Left lung (tissue), 4 donors: ENCODE measurements at regions not wholly inside any gene's neighbourhood (a gene's known extent, or its start where the extent isn't known, plus 50 kb on each side); places are given as distances from the start of the nearest gene placed in this dataset.

Experiments used
- ATAC-seq: fragments of 200-7000 bp; cut with Tn5 transposase; one replicate; pipeline ENCODE4 v1.9.1; 2020; ENCODE audit warnings: moderate library complexity
- DNase-seq, 4 donors: peaks; one replicate each; pipeline ENCODE4 v3.0.0-alpha.2; 2013 to 2020
- H3K27ac ChIP-seq, 2 donors: fragments of 200-600 bp; sonication (generic) in 1 of 2; one replicate each; pipeline versions ENCODE4 v1.5.0 to v1.8.0; 2020 to 2021
- H3K27me3 ChIP-seq, 2 donors: fragments of 200-600 bp; sonication (generic) in 1 of 2; one replicate each; pipeline versions ENCODE4 v1.5.0 to v1.8.0; 2020 to 2021
- H3K36me3 ChIP-seq, 2 donors: fragments of 200-600 bp; sonication (generic) in 1 of 2; one replicate each; pipeline versions ENCODE4 v1.5.0 to v1.8.0; 2020 to 2021
- H3K4me1 ChIP-seq, 2 donors: fragments of 200-600 bp; one replicate each; pipeline ENCODE4 v1.8.0; 2021
- H3K4me3 ChIP-seq, 2 donors: fragments of 200-600 bp; sonication (generic) in 1 of 2; one replicate each; pipeline versions ENCODE4 v1.5.0 to v1.8.0; 2020 to 2021; ENCODE audit warnings: mild to moderate bottlenecking in 1 of 2
- H3K9me3 ChIP-seq, 2 donors: fragments of 200-600 bp; sonication (generic) in 1 of 2; one replicate each; pipeline versions ENCODE4 v1.5.0 to v1.8.0; 2020 to 2021
- intact Hi-C, 2 donors: fragments of 100-400 bp; cut with DNase I; formaldehyde crosslinking; loops; one replicate each; pipeline versions ENCODE4 v1.11.2 to v1.14.2; 2022
- TF ChIP-seq, protein P1 (sequence below), 2 donors: fragments of 200-600 bp; sonication (generic) in 1 of 2; IDR thresholded peaks; one replicate each; pipeline versions ENCODE4 v1.5.0 to v1.8.0; 2021; ENCODE audit warnings: antibody characterized with exemption in 2 of 2
- donor health status: DM: no; HTN: yes; CAD: no.
- donor health status: DM: no; HTN: no; CAD: no.

DNA sequence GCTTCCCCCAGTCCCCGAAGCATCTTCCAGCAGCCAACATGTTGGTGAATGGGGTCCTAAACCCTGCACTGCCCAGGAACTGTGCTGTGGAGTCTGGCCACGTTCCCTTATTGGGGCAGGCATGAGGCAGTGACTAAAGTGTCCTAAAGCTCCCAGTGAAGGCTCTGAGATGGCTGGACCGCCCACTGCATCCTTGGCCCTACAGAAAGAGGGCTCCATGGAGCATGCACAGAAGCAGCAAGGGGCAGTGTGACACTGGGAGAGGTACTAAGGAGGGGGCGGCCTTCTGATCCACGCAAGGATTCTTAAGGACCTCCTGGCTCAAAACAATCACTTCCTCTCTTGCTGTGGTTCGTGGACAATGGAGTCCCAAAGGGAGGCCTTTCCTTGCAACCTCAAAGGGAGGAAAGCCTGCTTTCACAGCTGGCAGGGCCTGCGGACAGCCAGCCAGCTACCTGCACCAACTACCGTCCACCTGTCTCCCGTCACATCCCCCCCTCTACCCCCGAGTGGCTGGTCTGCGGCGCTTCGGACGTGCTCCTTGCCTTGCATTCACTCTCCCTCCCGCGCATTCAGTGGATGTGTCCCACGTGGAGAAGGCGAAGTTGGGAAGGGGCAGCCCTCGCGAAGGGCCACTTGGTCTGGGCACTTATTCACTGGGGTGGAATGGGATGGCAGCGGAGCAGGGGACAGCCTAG is 63.9 kb upstream of the STARD13 start:
- intact Hi-C loops, result no loop called here
- peaks cover 0 to 43% of the 10 kb centered on the region in 2 donors for H3K4me1 ChIP-seq
- H3K36me3 ChIP-seq, result no peaks in the 10 kb centered on the region
- H3K27ac ChIP-seq, result peak overlapping the region; percentile 82 to 84
- H3K4me3 ChIP-seq, result peak overlapping the region; percentile 70
- peak; percentile 33 for ATAC-seq
- DNase-seq, result peak in 1 of 4 donors; percentile 52
- H3K27me3 ChIP-seq, result peaks cover 0 to 17% of the 10 kb centered on the region in 2 donors
- TF ChIP-seq, protein P1, sequence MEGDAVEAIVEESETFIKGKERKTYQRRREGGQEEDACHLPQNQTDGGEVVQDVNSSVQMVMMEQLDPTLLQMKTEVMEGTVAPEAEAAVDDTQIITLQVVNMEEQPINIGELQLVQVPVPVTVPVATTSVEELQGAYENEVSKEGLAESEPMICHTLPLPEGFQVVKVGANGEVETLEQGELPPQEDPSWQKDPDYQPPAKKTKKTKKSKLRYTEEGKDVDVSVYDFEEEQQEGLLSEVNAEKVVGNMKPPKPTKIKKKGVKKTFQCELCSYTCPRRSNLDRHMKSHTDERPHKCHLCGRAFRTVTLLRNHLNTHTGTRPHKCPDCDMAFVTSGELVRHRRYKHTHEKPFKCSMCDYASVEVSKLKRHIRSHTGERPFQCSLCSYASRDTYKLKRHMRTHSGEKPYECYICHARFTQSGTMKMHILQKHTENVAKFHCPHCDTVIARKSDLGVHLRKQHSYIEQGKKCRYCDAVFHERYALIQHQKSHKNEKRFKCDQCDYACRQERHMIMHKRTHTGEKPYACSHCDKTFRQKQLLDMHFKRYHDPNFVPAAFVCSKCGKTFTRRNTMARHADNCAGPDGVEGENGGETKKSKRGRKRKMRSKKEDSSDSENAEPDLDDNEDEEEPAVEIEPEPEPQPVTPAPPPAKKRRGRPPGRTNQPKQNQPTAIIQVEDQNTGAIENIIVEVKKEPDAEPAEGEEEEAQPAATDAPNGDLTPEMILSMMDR (IDR thresholded peaks at IDR 0.05), result no peak
- no peaks in the 10 kb centered on the region for H3K9me3 ChIP-seq

DNA sequence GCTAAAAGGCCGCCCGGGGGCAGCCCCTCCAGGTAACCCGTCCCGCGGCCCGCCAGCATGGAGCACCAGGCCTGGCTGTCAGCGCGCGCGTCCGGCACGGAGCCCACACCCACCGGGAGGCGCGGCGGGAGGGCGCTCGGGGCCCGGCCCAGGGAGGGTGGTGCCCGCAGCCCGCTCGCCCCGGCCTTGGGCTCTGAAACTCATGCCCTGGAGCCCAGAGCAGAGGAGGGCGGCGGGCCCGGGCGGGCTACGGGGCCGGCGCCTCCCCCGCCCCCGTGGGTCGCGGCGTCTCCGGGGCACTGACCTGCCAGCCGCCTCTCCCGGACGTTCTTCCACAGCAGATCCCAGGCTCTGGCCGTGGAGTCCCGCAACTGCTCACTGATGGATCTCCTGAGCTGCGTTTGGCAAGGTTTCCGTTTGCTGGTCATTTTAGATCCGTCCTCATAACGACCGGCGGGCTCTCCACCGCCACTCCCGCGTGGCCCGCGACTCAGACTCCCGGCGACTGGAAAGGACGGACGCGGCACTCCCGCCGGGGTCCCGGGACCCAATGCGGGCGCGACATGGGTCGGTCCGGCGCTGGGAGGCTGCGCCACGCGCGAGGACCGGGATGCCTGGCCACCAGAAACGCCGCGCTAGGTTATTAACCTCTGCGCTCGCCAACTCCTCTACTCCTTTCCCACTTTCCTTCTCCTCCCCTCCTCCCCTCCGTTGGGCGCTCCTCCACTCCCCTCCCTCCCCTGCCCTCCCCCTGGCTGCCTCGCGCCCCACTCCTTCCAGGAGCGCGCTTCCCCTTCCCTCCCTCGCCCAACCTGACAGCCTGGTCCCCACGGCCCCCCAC is 64.7 kb upstream of the STARD13 start:
- no peaks in the 10 kb centered on the region for H3K36me3 ChIP-seq
- intact Hi-C loops, result no loop called here
- peak; percentile 85 for ATAC-seq
- no peaks in the 10 kb centered on the region for H3K9me3 ChIP-seq
- H3K4me3 ChIP-seq, result peak overlapping the region; percentile 70
- TF ChIP-seq, protein P1 (IDR thresholded peaks at IDR 0.05), result no peak
- peaks cover 0 to 45% of the 10 kb centered on the region in 2 donors for H3K4me1 ChIP-seq
- DNase-seq, result peak; percentile 54 to 89 (median 64)
- H3K27ac ChIP-seq, result peak overlapping the region; percentile 82 to 84
- H3K27me3 ChIP-seq, result peaks cover 0 to 17% of the 10 kb centered on the region in 2 donors

DNA sequence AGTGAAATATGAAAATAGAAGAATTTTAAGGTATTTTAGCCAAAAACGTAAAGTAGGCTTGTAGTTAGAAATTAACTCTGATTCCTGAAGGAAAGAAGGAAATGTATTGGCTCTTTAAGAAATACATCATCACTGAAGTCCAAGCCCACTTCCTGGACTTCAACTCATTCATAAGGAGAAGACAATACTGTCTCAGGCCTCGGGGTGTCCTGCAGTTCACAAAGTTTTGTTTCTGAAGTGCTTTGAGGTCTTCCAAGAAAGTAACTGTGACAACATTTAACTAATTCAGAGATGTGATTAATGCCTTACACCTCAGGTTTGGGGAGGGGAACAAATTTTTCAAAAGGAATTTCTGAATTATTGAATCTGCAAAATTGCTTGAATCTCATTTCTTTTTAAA is 65.8 kb upstream of the STARD13 start:
- peaks cover 0 to 17% of the 10 kb centered on the region in 2 donors for H3K27me3 ChIP-seq
- DNase-seq, result no peak
- TF ChIP-seq, protein P1 (IDR thresholded peaks at IDR 0.05), result no peak
- H3K4me3 ChIP-seq, result peak overlapping the region in 1 of 2 donors; percentile 70
- no peaks in the 10 kb centered on the region for H3K9me3 ChIP-seq
- intact Hi-C loops, result no loop called here
- ATAC-seq, result peak; percentile 9
- no peaks in the 10 kb centered on the region for H3K36me3 ChIP-seq
- peak overlapping the region in 1 of 2 donors; percentile 84 for H3K27ac ChIP-seq
- H3K4me1 ChIP-seq, result peaks cover 0 to 50% of the 10 kb centered on the region in 2 donors

DNA sequence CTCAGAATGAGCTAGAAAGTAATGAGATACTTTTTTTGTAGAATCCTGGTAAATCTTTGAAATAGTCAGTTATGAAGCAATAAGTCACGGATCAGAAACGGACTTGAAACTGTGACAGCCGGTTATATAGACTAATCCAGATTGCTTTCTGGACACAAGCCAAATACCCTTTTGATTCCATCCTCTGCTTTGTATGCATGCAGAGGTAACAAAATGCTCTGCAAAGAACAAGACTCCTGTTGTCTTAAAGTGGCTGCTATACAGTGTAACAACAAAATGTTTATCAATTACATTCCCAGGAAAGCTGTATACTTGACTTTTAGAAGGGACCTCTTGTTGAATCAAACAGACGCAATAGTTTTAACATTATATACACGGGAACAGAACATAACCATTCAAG is 66.5 kb upstream of the STARD13 start:
- H3K4me1 ChIP-seq, result peaks cover 0 to 50% of the 10 kb centered on the region in 2 donors
- H3K4me3 ChIP-seq, result no peak overlapping the region
- H3K27ac ChIP-seq, result peak overlapping the region in 1 of 2 donors; percentile 84
- DNase-seq (no peak), ATAC-seq (no peak)
- no peaks in the 10 kb centered on the region for H3K36me3 ChIP-seq
- peaks cover 0 to 17% of the 10 kb centered on the region in 2 donors for H3K27me3 ChIP-seq
- H3K9me3 ChIP-seq, result no peaks in the 10 kb centered on the region
- TF ChIP-seq, protein P1 (IDR thresholded peaks at IDR 0.05), result no peak
- intact Hi-C loops, result no loop called here

DNA sequence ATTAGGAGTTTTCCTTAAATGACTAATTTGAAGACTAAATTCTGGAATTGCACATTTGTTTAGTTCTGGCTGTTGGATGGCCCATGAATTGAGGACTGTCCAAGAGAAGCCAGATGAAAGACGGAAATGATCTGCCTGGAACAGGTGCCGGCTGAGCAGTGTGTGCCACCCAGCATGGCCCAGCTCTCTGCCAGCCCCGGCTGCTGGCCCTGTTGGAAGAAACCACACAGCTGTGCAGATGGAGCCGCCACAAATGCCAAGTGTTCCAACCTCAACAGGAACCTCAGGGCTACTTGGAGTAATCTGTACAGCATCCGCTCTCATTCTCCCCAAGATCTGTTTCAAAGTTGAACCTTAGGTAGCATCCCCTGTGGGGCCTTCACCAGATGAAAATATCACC is 67.0 kb upstream of the STARD13 start:
- TF ChIP-seq, protein P1 (IDR thresholded peaks at IDR 0.05), result no peak
- DNase-seq (no peak), ATAC-seq (no peak)
- Histone ChIP-seq H3K27ac (peak overlapping the region; percentile 42 to 53), H3K9me3 (no peaks in the 10 kb centered on the region), H3K4me3 (no peak overlapping the region), H3K36me3 (no peaks in the 10 kb centered on the region), H3K27me3 (peaks cover 0 to 17% of the 10 kb centered on the region in 2 donors), H3K4me1 (peaks cover 0 to 50% of the 10 kb centered on the region in 2 donors)
- intact Hi-C loops, result no loop called here
